IPS-NIHi7 (cell line): ENCODE measurements at regions not wholly inside any gene's neighbourhood (a gene's known extent, or its start where the extent isn't known, plus 50 kb on each side); places are given as distances from the start of the nearest gene placed in this dataset.
"Not testable (repeated sequence)": the region's sequence is repeated elsewhere in the genome, so short reads cannot be mapped to it uniquely, and the experiment has no call there.

ENCODE experiments used
- DNase-seq: peaks from one replicate; pipeline ENCODE4 v3.0.0; 2012; ENCODE audit warnings: mixed read lengths; ENCODE audit errors: extremely low spot score

DNA sequence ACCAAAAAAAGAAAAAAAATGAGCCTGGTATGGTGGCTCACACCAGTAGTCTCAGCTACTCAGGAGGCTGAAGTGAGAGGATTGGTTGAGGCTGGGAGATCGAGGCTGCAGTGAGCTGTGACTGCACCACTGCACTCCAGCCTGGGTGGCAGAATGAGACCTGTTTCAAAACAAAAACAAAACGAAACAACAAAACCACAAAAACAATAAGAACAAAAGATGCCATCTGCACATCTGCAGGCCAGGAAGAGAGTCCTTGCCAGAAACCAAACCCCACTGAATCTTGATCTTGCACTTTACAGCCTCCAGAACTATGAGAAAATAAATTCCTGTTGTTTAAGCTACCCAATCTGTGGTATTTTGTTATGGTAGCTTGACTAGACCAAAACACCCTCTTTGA is 207.7 kb downstream of the YTHDC2 start:
- DNase-seq = no peak

DNA sequence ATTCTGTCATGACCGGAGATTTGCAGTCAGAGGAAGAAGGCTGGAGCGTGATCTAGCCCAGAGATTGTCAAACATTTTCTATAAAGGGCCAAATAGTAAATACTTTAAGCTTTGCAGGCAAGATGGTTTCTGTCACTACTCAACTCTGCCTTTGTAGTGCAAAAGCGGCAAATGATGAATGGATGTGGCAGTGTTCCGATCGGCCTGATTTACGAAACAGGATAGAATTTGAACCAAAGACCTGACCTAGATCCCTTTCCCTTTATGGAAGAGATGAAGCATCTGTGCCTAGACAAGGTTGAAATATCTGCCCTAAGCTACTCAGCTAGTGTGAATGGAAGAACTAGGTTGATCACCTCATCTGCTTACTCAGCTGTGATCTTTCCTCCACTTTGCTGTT is 209.5 kb downstream of the YTHDC2 start:
- no peak for DNase-seq

DNA sequence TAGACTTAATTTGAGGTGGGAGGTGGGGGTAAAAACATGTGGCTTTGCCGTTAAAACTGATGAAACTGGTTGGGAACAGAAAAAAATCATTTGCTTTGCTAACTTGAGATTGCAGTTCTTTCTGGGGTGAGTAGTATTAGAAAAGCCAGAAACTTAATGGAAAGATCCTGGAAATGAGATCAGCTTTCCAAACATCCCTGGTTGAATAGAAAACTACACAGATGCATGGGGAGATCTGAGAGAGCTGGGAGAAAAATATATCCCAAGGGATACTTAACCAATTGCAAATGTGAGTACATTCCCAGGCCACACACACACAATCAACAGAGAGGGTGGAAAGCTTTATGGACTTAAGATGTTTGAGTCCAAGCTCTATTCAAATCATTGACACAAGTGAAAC is 222.3 kb downstream of the YTHDC2 start:
- no peak for DNase-seq

DNA sequence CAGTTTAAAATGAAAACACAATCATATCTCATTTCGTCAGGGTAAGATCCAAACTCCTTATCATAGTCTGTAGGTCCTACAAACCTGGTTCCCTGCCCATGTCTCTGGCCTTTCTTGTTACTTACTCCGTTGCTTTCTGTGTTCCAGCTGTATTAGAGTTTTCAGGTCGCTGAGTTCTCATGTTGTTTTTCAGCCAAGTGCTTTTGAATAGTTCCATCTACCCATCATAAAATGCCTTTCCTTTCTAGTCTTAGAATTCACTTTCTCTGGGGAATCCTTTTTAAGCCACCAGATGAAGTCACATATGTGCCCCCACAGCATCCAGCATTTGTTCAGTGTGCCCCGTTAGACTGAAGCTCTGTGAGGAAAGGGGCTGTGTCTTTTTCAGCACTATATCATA is 228.7 kb downstream of the YTHDC2 start:
- no peak for DNase-seq

DNA sequence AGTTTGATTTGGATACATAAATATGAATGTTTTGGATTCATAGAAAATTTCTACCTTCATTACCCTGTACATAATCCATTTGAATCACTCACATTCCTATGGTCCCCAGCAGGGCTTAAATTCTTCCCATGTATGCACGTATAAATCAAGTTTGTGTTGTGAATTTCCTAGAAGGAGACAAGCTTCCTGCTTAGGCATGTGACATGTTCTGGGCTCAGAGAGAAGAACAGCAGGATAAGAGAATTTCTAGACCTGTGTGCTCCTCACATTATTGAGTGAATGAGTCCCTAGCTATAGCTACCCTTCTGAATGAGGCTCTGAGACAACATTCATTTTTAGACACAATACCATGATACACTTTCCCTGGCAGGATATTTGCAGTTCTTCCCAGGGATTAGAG is 229.1 kb downstream of the YTHDC2 start:
- DNase-seq = no peak

DNA sequence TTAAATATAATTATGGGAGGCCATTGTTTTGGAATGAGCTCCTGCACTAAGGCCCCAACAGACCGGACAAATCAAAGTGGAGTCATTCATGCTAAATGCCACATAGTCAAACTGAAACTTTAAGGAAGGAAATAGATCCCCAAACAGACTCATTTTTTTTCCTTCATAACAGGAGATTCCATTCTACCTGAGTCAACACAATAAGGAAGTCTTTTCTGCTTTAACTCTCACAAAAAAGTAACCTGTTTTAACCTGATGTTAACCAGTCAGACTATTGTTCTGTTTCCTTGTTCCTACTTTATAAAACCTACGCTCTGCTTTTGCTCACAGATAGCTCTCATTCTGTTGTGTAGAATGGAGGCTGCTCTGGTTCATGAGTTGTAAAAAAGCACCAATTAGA is 234.9 kb downstream of the YTHDC2 start:
- DNase-seq = no peak

DNA sequence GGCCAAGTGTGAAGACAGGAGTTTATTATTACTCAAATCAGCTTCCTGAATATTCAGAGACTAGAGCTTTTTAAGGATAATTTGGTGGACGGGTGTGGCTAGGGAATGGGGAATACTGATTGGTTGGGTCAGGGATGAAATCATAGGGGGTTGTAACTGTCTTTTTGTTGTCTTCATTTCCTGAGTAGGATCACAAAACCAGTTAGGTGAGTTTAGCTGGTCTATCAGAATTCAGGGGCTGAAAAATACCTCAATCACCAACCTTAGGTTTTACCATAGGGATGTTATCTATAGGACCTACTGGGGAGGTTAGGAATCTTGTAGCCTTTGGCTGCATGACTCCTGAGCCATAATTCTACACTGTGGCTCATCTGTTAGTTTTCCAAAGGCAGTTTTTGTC is 235.8 kb downstream of the YTHDC2 start:
- peak; percentile 19 for DNase-seq

DNA sequence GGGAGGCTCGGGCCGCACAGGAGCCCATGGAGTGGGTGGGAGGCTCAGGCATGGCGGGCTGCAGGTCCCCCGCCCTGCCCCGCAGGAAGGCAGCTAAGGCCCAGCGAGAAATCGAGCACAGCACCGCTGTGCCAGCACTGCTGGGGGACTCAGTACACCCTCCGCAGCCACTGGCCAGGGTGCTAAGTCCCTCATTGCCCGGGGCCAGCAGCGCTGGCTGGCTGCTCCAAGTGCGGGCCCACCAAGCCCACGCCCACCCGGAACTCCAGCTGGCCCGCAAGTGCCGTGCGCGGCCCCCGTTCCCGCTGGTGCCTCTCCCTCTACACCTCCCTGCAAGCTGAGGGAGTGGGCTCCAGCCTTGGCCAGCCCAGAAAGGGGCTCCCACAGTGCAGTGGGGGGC is 239.7 kb downstream of the YTHDC2 start:
- DNase-seq = not testable (repeated sequence)

DNA sequence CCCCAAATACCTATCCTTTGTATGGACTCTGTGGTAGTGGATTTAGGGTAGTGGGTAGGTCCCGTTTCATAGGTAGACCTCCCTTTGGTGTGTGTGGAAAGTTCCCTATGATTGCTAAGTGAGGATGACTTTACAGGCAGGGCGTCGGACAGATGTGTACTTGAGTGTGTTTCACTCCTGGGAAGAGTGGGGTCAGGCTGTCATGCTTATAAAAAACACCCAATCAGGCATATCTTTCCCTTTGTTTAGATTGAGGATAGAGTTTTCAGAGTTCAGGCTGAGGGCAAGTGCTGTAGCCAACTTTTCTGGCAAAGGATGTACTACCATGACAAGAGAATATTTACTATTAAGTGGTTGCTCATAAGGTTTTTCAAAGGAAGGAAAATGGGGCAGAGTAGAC is 242.0 kb downstream of the YTHDC2 start:
- no peak for DNase-seq

DNA sequence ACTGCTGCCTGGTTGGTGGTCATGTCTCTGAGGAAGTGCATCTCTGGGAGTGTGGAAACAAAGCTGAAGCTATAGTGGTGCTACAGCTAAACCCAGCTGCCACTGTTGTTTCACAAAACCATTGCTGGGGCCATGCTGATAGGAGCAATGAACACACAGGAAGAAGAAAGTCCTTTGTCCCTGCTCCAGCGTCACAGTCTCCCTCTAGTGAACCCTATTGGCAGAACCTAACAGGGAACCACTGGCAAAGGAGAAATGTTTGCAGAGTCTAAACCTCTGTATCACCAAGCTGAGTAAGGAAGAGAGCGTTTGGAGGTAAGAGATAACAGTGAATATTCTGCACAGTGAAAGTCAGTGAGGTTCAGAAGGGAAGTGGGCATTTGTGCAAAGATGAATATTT is 244.0 kb downstream of the YTHDC2 start:
- no peak for DNase-seq

DNA sequence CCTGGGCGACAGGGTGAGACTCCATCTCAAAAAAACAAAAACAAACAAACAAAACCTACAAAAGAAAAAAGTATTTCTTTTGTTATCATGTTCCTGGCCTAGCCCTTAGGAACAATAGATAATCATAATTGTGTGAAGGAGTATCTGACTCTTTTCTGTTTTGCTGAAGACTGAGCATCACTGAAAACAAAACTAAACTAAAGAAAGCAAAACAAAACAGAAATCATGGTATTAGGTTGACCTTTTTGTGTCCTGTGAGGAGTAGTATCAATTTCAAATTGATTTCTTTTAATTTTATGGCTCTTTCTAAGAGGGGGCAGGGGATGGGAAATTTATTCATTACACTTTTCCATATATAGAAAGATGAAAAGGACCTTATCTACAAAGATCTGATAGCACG is 246.0 kb downstream of the YTHDC2 start:
- no peak for DNase-seq

DNA sequence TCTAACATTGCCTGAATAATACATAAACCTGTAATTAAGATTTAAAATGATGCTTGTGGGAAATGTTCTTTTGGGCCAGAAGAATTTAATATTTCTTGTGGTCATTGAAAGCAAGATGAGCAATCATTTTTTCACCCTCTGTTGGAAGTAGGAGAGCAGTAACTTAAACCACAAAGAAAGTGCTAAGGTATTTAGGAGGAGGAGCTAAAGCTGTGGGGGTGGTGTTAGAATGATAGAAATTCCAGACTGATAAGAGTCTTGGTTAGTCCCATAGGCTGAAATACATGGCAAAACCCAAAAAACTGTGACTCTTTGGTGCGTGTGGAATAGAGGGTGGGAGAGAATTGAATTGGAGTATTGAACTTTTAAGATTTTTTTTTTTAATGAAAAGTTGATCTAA is 247.0 kb downstream of the YTHDC2 start:
- DNase-seq = no peak

DNA sequence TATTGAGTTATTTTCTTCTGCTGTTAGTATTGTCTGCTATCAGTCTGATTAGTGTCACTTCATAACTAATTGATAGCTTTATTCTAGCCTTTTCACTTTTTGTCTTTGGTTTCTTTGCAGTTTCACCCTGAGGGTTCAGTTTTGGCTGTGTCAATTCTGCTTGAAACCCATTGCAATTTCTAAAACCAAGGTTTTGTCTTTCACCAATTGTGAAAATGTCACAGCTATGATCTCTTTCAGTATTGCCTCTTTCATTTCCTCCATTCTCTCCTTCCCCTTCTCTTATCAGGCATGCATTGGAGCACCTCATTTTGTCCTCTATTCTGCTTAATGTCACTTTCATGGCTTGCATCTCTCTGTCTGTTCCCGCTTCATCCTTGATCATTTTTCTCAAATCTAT is 248.1 kb downstream of the YTHDC2 start:
- DNase-seq = no peak

DNA sequence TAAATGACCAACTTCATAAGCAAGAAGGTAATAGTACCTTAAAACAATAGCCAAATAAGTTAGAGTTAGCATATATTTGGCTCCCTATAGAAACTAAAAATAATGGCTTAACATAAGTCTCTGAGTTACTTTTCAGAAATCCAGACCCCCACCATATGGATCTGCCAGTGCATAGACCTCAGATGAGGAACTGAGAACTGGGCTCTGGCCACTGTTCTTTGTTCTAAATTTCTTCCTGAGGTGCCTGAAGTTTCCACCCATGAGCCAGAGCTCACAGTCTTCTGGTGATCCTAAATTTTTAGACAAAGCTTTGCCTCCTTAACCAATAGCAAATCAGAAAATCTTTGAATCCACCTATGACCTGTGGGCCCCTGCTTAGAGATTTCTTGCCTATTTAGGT is 250.9 kb downstream of the YTHDC2 start:
- no peak for DNase-seq

DNA sequence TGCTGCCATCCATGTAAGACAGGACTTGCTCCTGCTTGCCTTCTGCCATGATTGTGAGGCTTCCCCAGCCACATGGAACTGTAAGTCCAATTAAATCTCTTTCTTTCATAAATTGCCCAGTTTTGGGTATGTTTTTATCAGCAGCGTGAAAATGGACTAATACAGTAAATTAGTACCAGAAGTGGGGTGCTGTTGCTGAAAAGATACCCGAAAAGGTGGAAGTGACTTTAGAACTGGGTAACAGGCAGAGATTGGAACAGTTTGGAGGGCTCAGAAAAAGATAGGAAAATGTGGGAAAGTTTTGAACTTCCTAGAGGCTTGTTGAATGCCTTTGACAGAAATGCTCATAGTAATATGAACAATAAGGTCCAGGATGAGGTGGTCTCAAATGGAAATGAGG is 253.3 kb downstream of the YTHDC2 start:
- DNase-seq = not testable (repeated sequence)

DNA sequence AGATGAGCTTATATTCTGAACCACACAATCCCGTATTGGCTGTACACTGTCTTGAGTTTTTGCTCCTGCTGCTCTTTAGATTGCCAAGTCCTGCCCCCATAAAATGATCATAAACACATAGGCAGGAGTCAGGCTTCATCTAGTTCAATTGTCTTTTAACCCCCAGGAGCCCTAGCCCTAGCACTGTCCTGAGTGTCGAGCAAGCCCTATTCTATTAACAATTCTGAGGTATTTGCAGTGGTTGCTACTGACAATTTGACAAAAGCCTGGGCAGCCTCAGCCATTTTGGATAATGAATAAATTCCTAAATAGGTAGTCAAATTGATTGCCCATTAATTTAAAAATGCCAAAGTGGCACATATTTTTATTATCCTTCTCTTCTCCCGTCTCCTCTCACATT is 257.2 kb downstream of the YTHDC2 start:
- no peak for DNase-seq

DNA sequence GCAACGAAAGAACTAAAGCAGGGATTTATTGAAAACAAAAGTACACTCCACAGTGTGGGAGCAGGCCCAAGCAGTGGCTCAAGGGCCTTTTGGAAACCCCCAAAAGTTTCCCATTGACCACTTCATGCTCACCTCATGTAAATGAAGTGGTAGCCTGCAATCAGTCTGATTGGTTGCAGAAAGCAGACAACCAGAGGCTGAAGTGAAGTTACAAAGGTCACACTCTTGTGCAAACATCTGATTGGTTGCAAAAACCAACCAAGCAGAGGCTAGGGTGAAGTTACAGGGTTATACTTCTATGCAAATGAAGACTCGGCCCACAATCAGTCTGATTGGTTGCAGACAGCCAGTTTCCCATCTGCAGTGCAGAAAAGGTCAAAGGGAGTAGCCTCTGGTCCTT is 258.0 kb downstream of the YTHDC2 start:
- DNase-seq = no peak

DNA sequence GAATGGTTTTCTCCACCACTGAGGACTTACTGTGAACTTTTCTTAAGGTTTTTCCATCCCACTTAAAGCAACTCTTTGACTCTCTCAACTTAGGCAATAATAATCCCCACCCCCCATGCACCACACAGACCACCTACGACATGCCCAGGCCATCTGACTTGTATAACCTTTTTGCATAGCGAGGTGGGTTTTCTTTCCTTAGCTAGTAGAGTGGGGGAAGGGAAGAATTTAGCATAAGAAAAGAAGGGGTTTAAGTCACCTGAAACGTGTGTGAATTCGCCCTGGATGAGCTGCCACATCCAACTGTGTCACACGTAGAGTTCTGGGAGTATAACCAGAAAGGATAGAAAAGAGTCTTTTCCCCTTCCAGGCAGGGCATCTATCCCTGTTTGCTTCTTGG is 262.7 kb downstream of the YTHDC2 start:
- DNase-seq = peak; percentile 18

DNA sequence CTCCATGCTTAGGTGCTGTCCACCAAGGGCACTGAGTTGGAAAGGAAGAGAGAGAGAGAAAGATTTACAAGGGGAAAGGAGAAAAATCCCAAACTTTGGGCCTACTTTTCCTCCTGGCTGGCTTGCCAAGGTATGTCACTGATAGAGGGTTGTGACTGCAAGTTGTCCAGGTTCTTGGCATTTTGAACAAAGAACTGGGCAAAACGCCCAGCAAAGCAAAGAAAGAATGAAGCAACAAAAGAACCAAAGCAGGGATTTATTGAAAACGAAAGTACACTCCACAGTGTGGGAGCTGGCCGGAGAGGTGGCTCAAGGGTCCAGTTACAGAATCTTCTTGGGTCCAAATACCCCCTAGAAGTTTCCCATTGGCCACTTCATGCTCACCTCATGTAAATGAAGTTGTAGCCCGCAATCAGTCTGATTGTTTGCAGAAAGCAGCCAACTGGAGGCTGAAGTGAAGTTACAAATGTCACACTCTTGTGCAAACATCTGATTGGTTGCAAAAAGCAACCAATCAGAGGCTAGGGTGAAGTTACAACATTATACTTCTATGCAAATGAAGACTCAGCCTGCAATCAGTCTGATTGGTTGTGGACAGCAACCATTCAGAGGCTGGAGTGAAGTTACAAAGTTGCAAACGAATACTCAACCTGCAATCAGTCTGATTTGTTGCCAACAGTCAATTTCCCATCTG is 263.5 kb downstream of the YTHDC2 start:
- no peak for DNase-seq

DNA sequence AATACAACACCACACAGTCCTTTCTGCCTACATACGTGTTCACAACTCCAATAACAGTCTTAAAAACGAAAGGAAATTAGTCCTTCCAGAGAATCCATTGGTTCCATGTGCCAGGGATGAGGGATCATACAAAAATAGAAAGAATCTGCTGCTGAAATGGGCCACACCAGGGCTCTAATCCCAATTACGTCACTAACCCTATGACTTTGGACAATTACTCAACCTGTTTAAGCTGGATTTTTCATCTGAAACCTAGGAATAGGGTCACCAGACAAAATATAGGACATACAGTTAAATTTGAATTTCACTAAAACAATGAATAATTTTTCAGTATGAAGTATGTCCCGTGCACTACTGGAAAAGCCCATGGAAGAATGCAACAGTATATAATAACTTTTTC is 264.7 kb downstream of the YTHDC2 start:
- no peak for DNase-seq

DNA sequence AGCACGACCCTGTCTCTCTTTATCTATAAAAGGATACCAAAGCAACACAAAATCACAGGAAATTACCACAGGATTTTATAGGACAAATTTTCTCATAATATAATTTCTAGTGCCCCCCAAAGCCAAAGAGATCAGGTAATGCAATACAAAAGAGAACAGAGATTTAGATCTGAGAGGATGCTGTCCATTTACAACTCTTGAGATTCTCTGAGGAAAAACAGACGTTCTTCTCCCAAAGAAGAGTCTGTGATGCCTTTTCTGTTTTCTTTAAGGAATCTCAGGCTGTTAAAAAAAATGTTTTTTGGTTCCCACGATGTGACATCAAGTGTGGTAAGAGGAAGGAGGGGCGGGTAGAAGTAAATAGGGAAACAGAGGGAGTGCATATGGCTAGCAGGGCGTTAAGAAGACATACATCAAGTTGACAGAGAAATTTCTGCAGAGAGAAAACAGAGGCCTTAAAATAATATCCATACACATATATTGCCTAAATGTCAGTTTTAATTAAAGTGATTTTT is 274.7 kb downstream of the YTHDC2 start:
- DNase-seq = no peak

DNA sequence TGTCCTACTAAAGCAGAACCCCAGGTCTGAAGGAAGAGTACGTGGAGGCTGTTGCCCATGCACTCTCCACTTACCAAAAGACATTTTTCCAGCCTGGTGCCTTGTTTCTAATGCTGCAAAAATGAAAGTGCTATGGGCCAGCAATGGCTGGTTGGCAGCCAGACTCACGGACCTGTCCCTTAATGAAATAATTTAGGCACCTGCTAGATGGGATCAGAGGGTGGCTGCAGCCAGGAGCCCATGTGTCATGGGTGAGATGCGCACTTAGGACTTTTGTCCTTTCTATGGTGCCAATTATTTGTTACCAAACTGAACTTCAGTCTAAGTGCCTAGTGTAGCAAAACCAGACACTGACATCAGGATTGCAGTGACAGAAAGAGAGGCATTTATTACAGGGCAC is 276.3 kb downstream of the YTHDC2 start:
- no peak for DNase-seq

DNA sequence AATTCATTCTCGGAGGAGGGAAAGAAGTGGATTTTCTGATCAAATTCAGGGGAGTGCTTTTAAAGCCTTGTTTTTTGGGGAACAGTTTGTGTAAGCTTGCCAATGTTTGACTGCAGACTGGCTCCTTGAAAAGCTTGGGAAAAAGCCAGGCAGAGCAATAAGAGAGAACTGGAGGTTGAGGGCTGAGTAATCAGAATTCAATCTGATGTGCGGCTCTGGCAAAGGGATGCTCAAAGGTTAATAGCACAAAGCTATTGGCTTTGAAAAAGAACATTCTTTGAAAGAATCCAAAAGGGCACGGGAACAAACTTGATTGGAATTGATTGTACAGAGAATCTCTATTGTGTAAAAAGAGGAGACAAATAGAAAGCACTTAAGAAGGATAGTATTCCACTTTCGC is 279.3 kb downstream of the YTHDC2 start:
- DNase-seq = no peak

DNA sequence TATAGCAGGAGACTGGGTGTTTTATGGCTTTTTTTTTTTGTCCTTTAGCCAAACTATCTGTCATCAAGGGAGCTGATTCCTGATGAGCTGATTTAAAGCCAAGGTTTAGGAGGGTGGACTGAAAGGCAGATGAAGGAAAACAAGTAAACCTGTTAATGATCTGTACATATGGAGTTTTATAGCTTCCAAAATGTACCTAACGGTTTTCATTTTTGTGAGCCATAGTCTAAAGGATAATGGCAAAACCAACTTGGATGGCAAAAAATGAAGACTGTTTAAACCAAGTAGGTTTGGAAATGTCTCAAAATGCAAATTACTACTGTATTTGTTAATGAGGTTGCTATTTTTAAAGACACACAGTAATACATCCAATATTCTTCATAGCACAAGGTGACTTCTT is 281.5 kb downstream of the YTHDC2 start:
- no peak for DNase-seq
